GM12878 (cell line): ENCODE measurements at regions not wholly inside any gene's neighbourhood (a gene's known extent, or its start where the extent isn't known, plus 50 kb on each side); places are given as distances from the start of the nearest gene placed in this dataset.

Experiments used
- ATAC-seq: fragments of 200-7000 bp; cut with Tn5 transposase; 3 replicates; pipeline ENCODE4 v1.9.1; 2020; ENCODE audit warnings: mild to moderate bottlenecking, moderate library complexity
- BruUV-seq: library from RNA; stranded (reverse); fragments of 400-500 nt; replicated peaks from 2 replicates; lab custom pipeline; 2021; lab: Mats Ljungman, UMichigan
- CTCF ChIA-PET: fragments of 300-600 bp; sonication (Branson Sonifier 250); formaldehyde crosslinking; extraction: SDS; loops from one replicate; lab custom pipeline; 2021; ENCODE audit warnings: inconsistent platforms; lab: Yijun Ruan, JAX
- POLR2A ChIA-PET: fragments of 350-600 bp; formaldehyde crosslinking; extraction: SDS; loops from one replicate; lab custom pipeline; 2021; ENCODE audit warnings: inconsistent platforms; lab: Charles Lee
- RAD21 ChIA-PET: fragments of 300-600 bp; sonication (Branson Sonifier 250); formaldehyde crosslinking; loops from one replicate; lab custom pipeline; 2023; ENCODE audit warnings: antibody characterized with exemption; ENCODE audit not compliant: unreplicated experiment; lab: Charles Lee
- SMC1A ChIA-PET: fragments of 300-600 bp; sonication (Branson Sonifier 250); formaldehyde crosslinking; loops from one replicate; lab custom pipeline; 2023; ENCODE audit not compliant: unreplicated experiment, uncharacterized antibody; lab: Charles Lee
- DNase-seq: peaks from one replicate; pipeline ENCODE4 v3.0.0-alpha.2; 2011; ENCODE audit warnings: low read depth, low spot score
- FAIRE-seq: peaks from 3 replicates; lab custom pipeline; 2011; peaks lifted over from hg19 to GRCh38; lab: Jason Lieb, UNC
- H2AFZ ChIP-seq: 2 replicates; pipeline ENCODE4 v1.6.0; 2011; ENCODE audit warnings: low read depth, low read length, control low read depth; ENCODE audit not compliant: control insufficient read depth
- H3K27ac ChIP-seq: 2 replicates; pipeline ENCODE4 v1.5.1; 2011; ENCODE audit warnings: control low read depth; ENCODE audit not compliant: control insufficient read depth, insufficient read depth
- H3K27me3 ChIP-seq, 2 experiments: replicated peaks in 1 of 2; 2 replicates each; pipeline versions ENCODE4 v1.6.0 to v1.6.1; 2011; ENCODE audit warnings: low read length in 1 of 2; ENCODE audit not compliant: control insufficient read depth in 2 of 2, insufficient read depth in 2 of 2
- H3K36me3 ChIP-seq, 2 experiments: 2 replicates each; pipeline ENCODE4 v1.5.1; 2011; ENCODE audit warnings: low read length in 1 of 2; ENCODE audit not compliant: control insufficient read depth in 2 of 2, insufficient read depth in 2 of 2
- H3K4me1 ChIP-seq: 2 replicates; pipeline ENCODE4 v1.6.1; 2011; ENCODE audit warnings: mild to moderate bottlenecking, low read length, moderate library complexity, mixed read lengths; ENCODE audit not compliant: control insufficient read depth, insufficient read depth
- H3K4me2 ChIP-seq: 2 replicates; pipeline ENCODE4 v1.6.0; 2011; ENCODE audit warnings: control low read depth; ENCODE audit not compliant: control insufficient read depth, insufficient read depth
- H3K4me3 ChIP-seq: fragments of 200-600 bp; sonication (generic); 2 replicates; pipeline ENCODE4 v1.5.1; 2016
- H3K79me2 ChIP-seq: 2 replicates; pipeline ENCODE4 v1.6.0; 2011; ENCODE audit warnings: low read length; ENCODE audit not compliant: control insufficient read depth, insufficient read depth
- H3K9ac ChIP-seq: 2 replicates; pipeline ENCODE4 v1.8.0; 2011; ENCODE audit warnings: low read length, control low read depth, mixed read lengths; ENCODE audit not compliant: control insufficient read depth, insufficient read depth
- H3K9me3 ChIP-seq: replicated peaks from 3 replicates; pipeline ENCODE4 v1.5.1; 2011; ENCODE audit warnings: mild to moderate bottlenecking, low read length; ENCODE audit not compliant: control insufficient read depth, insufficient read depth
- H4K20me1 ChIP-seq: 2 replicates; pipeline ENCODE4 v1.6.0; 2011; ENCODE audit not compliant: control insufficient read depth, insufficient read depth
- BCL3 ChIP-seq: IDR thresholded peaks from 2 replicates; pipeline ENCODE4 v1.6.1; 2011; ENCODE audit warnings: borderline replicate concordance, low read depth, mild to moderate bottlenecking, moderate library complexity, low read length; ENCODE audit not compliant: insufficient read depth, poor library complexity, severe bottlenecking
- BMI1 ChIP-seq: fragments of 450-650 bp; IDR thresholded peaks from 2 replicates; pipeline ENCODE4 v1.6.1; 2016; ENCODE audit warnings: mild to moderate bottlenecking, moderate library complexity, borderline replicate concordance
- CTCF ChIP-seq, 3 experiments: IDR thresholded peaks in 2 of 3; conservative IDR thresholded peaks in 1 of 3; 2 replicates each; pipeline ENCODE4 v1.5.1; 2011; ENCODE audit warnings: low read depth in 3 of 3, low read length in 3 of 3, mild to moderate bottlenecking in 3 of 3, control low read depth in 2 of 3, moderate library complexity in 2 of 3, inconsistent platforms in 1 of 3, mixed read lengths in 1 of 3; ENCODE audit not compliant: control insufficient read depth in 2 of 3, insufficient read depth in 1 of 3; ENCODE audit errors: extremely low read depth in 1 of 3
- ELK1 ChIP-seq: IDR thresholded peaks from 2 replicates; pipeline ENCODE4 v1.6.1; 2012; ENCODE audit warnings: low read depth, low read length, improper control_type of control experiment
- EP300 ChIP-seq, 2 experiments: fragments of 150-350 bp in 1 of 2; IDR thresholded peaks; 2 replicates each; pipeline ENCODE4 v1.6.1; 2011 to 2012; ENCODE audit warnings: low read depth in 2 of 2, low read length in 2 of 2, borderline replicate concordance in 1 of 2, improper control_type of control experiment in 1 of 2, inconsistent platforms in 1 of 2; ENCODE audit not compliant: control insufficient read depth in 1 of 2
- FOXK2 ChIP-seq: fragments of 450-650 bp; IDR thresholded peaks from 2 replicates; pipeline ENCODE4 v1.6.1; 2017; ENCODE audit warnings: mild to moderate bottlenecking, moderate library complexity
- HDGF ChIP-seq: fragments of 450-650 bp; IDR thresholded peaks from 2 replicates; pipeline ENCODE4 v1.6.1; 2016; ENCODE audit warnings: antibody characterized with exemption
- IKZF1 ChIP-seq: fragments of 450-650 bp; conservative IDR thresholded peaks from 2 replicates; pipeline ENCODE4 v1.6.1; 2017; ENCODE audit warnings: antibody characterized with exemption, mild to moderate bottlenecking
- JUNB ChIP-seq: IDR thresholded peaks from 2 replicates; pipeline ENCODE4 v1.6.1; 2016; ENCODE audit warnings: antibody characterized with exemption, mild to moderate bottlenecking
- KLF5 ChIP-seq: fragments of 450-650 bp; IDR thresholded peaks from 2 replicates; pipeline ENCODE4 v1.6.1; 2014; ENCODE audit warnings: mild to moderate bottlenecking; ENCODE audit not compliant: partially characterized antibody
- MYC ChIP-seq: IDR thresholded peaks from 2 replicates; pipeline ENCODE4 v1.6.1; 2011; ENCODE audit warnings: mild to moderate bottlenecking, low read length, moderate library complexity, inconsistent platforms; ENCODE audit not compliant: insufficient read depth, insufficient replicate concordance, insufficient read length, severe bottlenecking
- PBX3 ChIP-seq: IDR thresholded peaks from 2 replicates; pipeline ENCODE4 v1.6.1; 2011; ENCODE audit warnings: mild to moderate bottlenecking, low read depth, low read length, moderate library complexity; ENCODE audit not compliant: insufficient replicate concordance
- POLR2AphosphoS2 ChIP-seq: IDR thresholded peaks from 2 replicates; pipeline ENCODE4 v1.6.1; 2011; ENCODE audit warnings: low read depth, mild to moderate bottlenecking, low read length, improper control_type of control experiment, moderate library complexity
- POU2F2 ChIP-seq: IDR thresholded peaks from 3 replicates; pipeline ENCODE4 v1.6.1; 2011; ENCODE audit warnings: low read depth, mild to moderate bottlenecking, low read length, borderline replicate concordance
- SMAD1 ChIP-seq: fragments of 450-650 bp; IDR thresholded peaks from 2 replicates; pipeline ENCODE4 v1.6.1; 2018; ENCODE audit warnings: mild to moderate bottlenecking, low read depth; ENCODE audit not compliant: partially characterized antibody
- SPI1 ChIP-seq: IDR thresholded peaks from 2 replicates; pipeline ENCODE4 v1.6.1; 2011; ENCODE audit warnings: low read depth, mild to moderate bottlenecking, low read length, moderate library complexity, borderline replicate concordance; ENCODE audit not compliant: insufficient read depth
- SREBF1 ChIP-seq: IDR thresholded peaks from 2 replicates; pipeline ENCODE4 v1.6.1; 2012; ENCODE audit warnings: mild to moderate bottlenecking, low read length
- ZNF207 ChIP-seq: fragments of 450-650 bp; IDR thresholded peaks from 2 replicates; pipeline ENCODE4 v1.6.1; 2014; ENCODE audit warnings: antibody characterized with exemption, mild to moderate bottlenecking, borderline replicate concordance
- ZZZ3 ChIP-seq: IDR thresholded peaks from 2 replicates; pipeline ENCODE4 v1.6.1; 2011; ENCODE audit warnings: low read depth; ENCODE audit not compliant: control insufficient read depth, insufficient read length
- WGBS: methylation state at CpG from one replicate; pipeline ENCODE4 v1.1.6; 2016; ENCODE audit warnings: low lambda C conversion rate; ENCODE audit not compliant: insufficient replicate concordance, insufficient coverage; ENCODE audit errors: missing lambda C conversion rate; 5-methylcytosine and 5-hydroxymethylcytosine counted together
- in situ Hi-C: fragments of 300-500 bp; cut with MboI; formaldehyde crosslinking; loops from 9 replicates; pipeline ENCODE4 v1.14.3; 2018; ENCODE audit warnings: mixed read lengths
- intact Hi-C: fragments of 100-400 bp; cut with micrococcal nuclease; formaldehyde crosslinking; loops from one replicate; pipeline ENCODE4 v1.14.2; 2022; ENCODE audit not compliant: unreplicated experiment

- no peak for TF ChIP-seq ELK1
- TF ChIP-seq IKZF1, result no peak
- no peak for TF ChIP-seq POLR2AphosphoS2
- no peak for TF ChIP-seq BMI1
- no peak for TF ChIP-seq BCL3
- no peak for TF ChIP-seq PBX3
These were observed 146.5 kb upstream of the SOX21 start (continued) for GRCh38 chr13:94858856-94859255.

GRCh38 chr13:94854688-94855087 is 142.3 kb upstream of the SOX21 start:
- CTCF ChIA-PET, result no interaction called here
- Histone ChIP-seq H3K27me3 (no peaks in the 10 kb centered on the region), H3K9ac (no peak overlapping the region), H3K36me3 (no peaks in the 10 kb centered on the region), H3K4me2 (no peak overlapping the region), H3K27ac (no peak overlapping the region), H2AFZ (no peak overlapping the region), H3K4me3 (no peak overlapping the region), H4K20me1 (no peaks in the 10 kb centered on the region), H3K4me1 (no peaks in the 10 kb centered on the region), H3K9me3 (no peaks in the 10 kb centered on the region), H3K79me2 (no peaks in the 10 kb centered on the region)
- BruUV-seq, result no TSS peak
- intact Hi-C loops (no loop called here), in situ Hi-C loops (no loop called here)
- SMC1A ChIA-PET, result no interaction called here
- ATAC-seq (no peak), FAIRE-seq (no peak), DNase-seq (no peak)
- 0% methylated on average over 1 of the region's 1 CpG for WGBS
- RAD21 ChIA-PET, result no interaction called here
- POLR2A ChIA-PET, result no interaction called here
- no peak for TF ChIP-seq ZZZ3
- TF ChIP-seq CTCF (IDR thresholded peaks at IDR 0.05 in 2 of 3, conservative IDR thresholded peaks at IDR 0.05 in 1 of 3; ENCODE audit: control insufficient read depth in 2 of 3, extremely low read depth in 1 of 3, insufficient read depth in 1 of 3, low read depth in 3 of 3, low read length in 3 of 3), result no peak
- no peak for TF ChIP-seq SMAD1
- no peak for TF ChIP-seq POU2F2
- no peak for TF ChIP-seq SPI1
- TF ChIP-seq HDGF, result no peak
- no peak for TF ChIP-seq FOXK2
- no peak for TF ChIP-seq ZNF207
- TF ChIP-seq MYC, result no peak
- TF ChIP-seq KLF5, result no peak
- no peak for TF ChIP-seq EP300 (IDR thresholded peaks at IDR 0.05; ENCODE audit: borderline replicate concordance in 1 of 2, control insufficient read depth in 1 of 2, low read depth in 2 of 2, low read length in 2 of 2)
- TF ChIP-seq SREBF1, result no peak
- TF ChIP-seq JUNB, result no peak
